HFFc6 (cell line): ENCODE measurements at regions not wholly inside any gene's neighbourhood (a gene's known extent, or its start where the extent isn't known, plus 50 kb on each side); places are given as distances from the start of the nearest gene placed in this dataset.

Source experiments
- DNase-seq: peaks from one replicate; pipeline ENCODE4 v3.0.0-alpha.2; 2018
- H3K27ac Mint-ChIP-seq: 2 replicates; pipeline ENCODE4 v1.8.0; 2020; ENCODE audit warnings: mild to moderate bottlenecking, mixed read lengths
- H3K27me3 Mint-ChIP-seq: 2 replicates; pipeline ENCODE4 v1.8.0; 2021; ENCODE audit warnings: mild to moderate bottlenecking, moderate library complexity, mixed read lengths; ENCODE audit not compliant: insufficient read depth
- H3K36me3 Mint-ChIP-seq: 2 replicates; pipeline ENCODE4 v1.8.0; 2021; ENCODE audit warnings: low read depth, mixed read lengths
- H3K4me1 Mint-ChIP-seq: 2 replicates; pipeline ENCODE4 v1.8.0; 2020; ENCODE audit warnings: low read depth, mixed read lengths
- H3K4me3 Mint-ChIP-seq: 2 replicates; pipeline ENCODE4 v1.8.0; 2020; ENCODE audit warnings: mild to moderate bottlenecking, moderate library complexity, mixed read lengths
- H3K9me3 Mint-ChIP-seq: 2 replicates; pipeline ENCODE4 v1.8.0; 2020; ENCODE audit warnings: mild to moderate bottlenecking, mixed read lengths
- TF ChIP-seq, protein P1 (sequence below): fragments of 200-600 bp; sonication (generic); IDR thresholded peaks from 2 replicates; pipeline ENCODE4 v1.5.0; 2021; ENCODE audit warnings: antibody characterized with exemption, mild to moderate bottlenecking

DNA sequence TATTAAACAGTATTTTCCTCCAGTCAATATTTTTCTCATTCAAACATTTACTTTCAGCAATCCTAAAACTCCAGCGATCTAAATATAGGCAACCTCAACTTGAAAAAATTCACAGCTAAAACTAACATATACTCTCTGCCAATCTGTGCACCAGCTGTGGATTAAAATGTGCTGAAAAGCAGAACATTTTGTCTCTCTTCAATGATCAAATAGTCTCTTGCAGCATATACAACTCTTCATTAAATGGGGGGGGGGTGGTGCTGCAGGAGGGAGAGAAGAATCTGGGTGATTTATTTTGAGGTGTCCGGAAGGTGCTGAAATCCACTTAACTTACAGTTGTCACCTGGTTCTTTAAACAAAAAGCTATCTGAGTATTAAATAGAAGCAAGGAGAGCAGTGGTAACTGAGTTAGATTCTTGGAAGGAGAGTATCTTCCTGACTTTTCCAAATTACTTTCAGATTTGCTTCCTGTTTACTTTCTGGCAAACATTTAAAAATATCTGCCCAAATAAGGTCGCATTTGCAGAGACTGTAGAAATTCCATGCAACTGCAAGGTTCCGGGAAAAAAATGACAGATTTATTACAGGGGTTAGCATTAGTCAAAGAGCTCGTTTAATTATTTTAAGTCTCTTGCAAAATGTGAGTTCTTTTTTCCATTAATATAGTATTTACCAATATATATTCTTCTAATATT, 904.7 kb upstream of the ACVR2A start:
- Mint-ChIP-seq H3K36me3 (peaks cover 4% of the 10 kb centered on the region; the same call in 1 of the 2 replicates), H3K27me3 (peaks cover 1% of the 10 kb centered on the region; the same call in 1 of the 2 replicates), H3K27ac (no peak overlapping the region), H3K4me1 (no peaks in the 10 kb centered on the region), H3K4me3 (no peak overlapping the region), H3K9me3 (peaks cover 28% of the 10 kb centered on the region)
- TF ChIP-seq, protein P1, sequence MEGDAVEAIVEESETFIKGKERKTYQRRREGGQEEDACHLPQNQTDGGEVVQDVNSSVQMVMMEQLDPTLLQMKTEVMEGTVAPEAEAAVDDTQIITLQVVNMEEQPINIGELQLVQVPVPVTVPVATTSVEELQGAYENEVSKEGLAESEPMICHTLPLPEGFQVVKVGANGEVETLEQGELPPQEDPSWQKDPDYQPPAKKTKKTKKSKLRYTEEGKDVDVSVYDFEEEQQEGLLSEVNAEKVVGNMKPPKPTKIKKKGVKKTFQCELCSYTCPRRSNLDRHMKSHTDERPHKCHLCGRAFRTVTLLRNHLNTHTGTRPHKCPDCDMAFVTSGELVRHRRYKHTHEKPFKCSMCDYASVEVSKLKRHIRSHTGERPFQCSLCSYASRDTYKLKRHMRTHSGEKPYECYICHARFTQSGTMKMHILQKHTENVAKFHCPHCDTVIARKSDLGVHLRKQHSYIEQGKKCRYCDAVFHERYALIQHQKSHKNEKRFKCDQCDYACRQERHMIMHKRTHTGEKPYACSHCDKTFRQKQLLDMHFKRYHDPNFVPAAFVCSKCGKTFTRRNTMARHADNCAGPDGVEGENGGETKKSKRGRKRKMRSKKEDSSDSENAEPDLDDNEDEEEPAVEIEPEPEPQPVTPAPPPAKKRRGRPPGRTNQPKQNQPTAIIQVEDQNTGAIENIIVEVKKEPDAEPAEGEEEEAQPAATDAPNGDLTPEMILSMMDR, result no peak
- no peak for DNase-seq

DNA sequence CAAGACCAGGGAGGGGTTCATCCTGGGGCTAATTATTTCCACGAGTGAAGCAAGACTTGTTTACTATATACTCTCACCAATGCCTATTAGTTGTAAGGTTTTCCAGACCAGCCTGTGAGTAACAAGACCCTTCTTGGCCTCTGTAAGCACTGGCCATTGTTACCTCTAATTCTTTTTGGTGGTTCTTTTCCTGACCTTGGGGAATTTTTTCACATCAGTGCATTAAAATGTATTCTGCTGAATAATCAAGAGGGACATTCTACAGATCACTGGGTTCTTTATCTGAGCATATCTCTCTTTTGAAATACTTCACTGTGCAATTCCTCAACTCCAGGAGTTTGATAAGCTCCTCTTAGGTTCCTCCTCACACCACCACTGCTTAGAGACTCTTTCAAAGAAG, 909.9 kb upstream of the ACVR2A start:
- Mint-ChIP-seq H3K9me3 (peaks cover 12% of the 10 kb centered on the region), H3K27ac (no peak overlapping the region), H3K36me3 (peaks cover 4% of the 10 kb centered on the region; the same call in 1 of the 2 replicates), H3K4me1 (no peaks in the 10 kb centered on the region), H3K27me3 (peaks cover 1% of the 10 kb centered on the region; the same call in 1 of the 2 replicates), H3K4me3 (no peak overlapping the region)
- no peak for DNase-seq
- TF ChIP-seq, protein P1, result no peak

DNA sequence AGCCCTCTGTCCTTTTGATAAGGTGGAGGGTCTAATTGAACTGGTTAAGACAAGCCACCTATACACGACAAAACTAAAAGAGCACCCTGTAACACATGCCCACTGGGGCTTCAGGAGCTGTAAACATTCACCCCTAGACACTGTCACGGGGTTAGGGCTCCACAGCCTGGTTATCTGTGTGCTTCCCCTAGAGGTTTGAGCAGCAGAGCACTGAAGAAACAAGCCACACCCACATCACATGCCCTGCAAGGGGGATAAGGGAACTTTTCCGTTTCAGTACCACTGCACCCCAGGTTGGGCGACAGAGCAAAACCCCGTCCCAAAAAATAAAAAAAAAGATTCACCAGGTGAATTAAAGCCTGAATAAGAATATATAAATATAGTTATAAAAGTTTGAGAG, 913.7 kb upstream of the ACVR2A start:
- Mint-ChIP-seq H3K36me3 (no peaks in the 10 kb centered on the region), H3K27me3 (no peaks in the 10 kb centered on the region), H3K4me1 (no peaks in the 10 kb centered on the region), H3K9me3 (peaks cover 16% of the 10 kb centered on the region), H3K27ac (no peak overlapping the region), H3K4me3 (no peak overlapping the region)
- TF ChIP-seq, protein P1, result no peak
- no peak for DNase-seq

DNA sequence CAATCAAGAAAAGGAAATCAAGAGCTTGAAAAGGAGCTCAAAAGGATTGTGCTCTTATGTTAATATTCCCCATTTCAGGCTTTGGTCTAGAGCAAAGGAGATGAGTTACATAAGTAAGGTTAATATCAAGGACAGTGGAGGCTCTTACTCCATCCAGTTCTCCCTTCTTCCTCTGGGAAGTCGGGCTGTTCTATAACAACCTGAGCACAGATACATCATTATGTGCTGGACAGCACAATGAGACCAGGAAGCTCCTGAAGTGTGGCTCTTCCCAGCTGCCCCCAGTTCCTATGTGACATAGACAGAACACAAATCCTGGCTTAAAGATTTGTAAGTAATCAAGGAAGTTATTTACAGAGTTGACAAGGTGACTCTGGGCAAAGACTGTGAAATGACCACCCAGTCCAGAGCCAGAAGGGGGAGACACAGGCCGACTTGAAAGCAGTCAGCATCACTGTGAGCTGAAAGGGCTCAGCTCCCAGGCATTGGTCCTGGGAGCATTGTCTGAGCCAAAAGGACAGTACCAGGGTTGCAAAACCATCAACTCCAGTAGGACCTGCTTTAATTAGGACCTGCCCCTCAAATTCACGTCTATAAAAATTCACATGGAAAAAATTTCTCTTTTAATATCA, 917.6 kb upstream of the ACVR2A start:
- Mint-ChIP-seq H3K36me3 (no peaks in the 10 kb centered on the region; the same call in 1 of the 2 replicates), H3K27me3 (no peaks in the 10 kb centered on the region), H3K4me1 (no peaks in the 10 kb centered on the region), H3K27ac (no peak overlapping the region), H3K4me3 (no peak overlapping the region), H3K9me3 (peaks cover 36% of the 10 kb centered on the region)
- TF ChIP-seq, protein P1, result no peak
- no peak for DNase-seq

DNA sequence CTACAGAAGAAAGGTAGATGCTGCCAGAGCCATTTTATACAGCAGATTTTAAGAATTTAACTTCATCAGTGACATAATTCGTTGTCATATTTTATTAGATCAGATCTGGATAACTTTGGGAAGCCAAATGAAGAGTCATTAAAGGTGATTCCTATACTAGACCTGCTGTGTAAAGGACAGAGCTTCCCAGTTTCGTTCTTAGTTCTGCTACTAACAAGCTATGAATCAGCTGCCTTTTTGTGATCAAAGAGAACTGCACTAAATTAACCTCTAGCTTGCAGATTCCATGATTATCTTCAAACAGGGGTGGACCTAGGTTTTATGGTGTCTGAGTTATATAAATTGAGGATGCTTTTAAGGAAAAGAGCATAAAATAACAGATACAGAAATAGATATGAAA, 926.5 kb upstream of the ACVR2A start:
- TF ChIP-seq, protein P1, result no peak
- Mint-ChIP-seq H3K4me1 (no peaks in the 10 kb centered on the region), H3K27me3 (no peaks in the 10 kb centered on the region), H3K9me3 (peaks cover 25% of the 10 kb centered on the region), H3K4me3 (no peak overlapping the region), H3K27ac (no peak overlapping the region), H3K36me3 (no peaks in the 10 kb centered on the region; the same call in 1 of the 2 replicates)
- no peak for DNase-seq
